ENCODE measurements at regions not wholly inside any gene's neighbourhood (a gene's known extent, or its start where the extent isn't known, plus 50 kb on each side); places are given as distances from the start of the nearest gene placed in this dataset.

DNA sequence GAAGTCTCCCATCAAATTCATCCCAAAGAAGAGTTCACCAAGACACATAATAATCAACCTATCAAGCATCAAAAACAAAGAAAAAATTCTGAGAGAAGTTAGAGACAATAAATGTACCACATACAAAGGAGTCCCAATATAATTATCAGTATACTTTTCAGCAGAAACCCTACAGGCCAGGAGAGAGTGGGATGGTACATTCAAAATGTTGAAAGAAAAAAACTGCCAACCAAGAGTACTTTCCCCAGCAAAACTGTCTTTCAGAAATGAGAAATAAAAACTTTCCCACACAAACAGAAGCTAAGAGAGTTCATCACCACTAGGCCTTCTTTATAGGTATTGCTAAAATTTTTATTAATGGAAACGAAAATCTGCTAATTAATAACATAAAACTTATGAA lies 164.4 kb upstream of the LNX1 start:
- peaks cover 3% of the 10 kb centered on the region; the same call in 1 of the 3 replicates for H3K9me3 Mint-ChIP-seq

More for the DNA sequence above, 164.4 kb upstream of the LNX1 start:
- Mint-ChIP-seq H3K36me3 (ENCODE audit: low read depth) (no peaks in the 10 kb centered on the region), H3K27ac (no peak overlapping the region), H3K27me3 (ENCODE audit: insufficient read depth, low read depth, poor library complexity) (no peaks in the 10 kb centered on the region), H3K4me3 (no peak overlapping the region), H3K4me1 (no peaks in the 10 kb centered on the region)
- no peak overlapping the region for H2AFZ ChIP-seq
- H3K4me3 ChIP-seq = no peak overlapping the region
- no peak overlapping the region for H3K4me2 ChIP-seq
- TF ChIP-seq POLR2AphosphoS5 (IDR thresholded peaks at IDR 0.05; ENCODE audit: low read depth) (no peak), ZNF331 (CRISPR knock-in tag; IDR thresholded peaks at IDR 0.05; ENCODE audit: low read depth) (no peak), EZH2 (IDR thresholded peaks at IDR 0.05; ENCODE audit: low read depth, unreplicated experiment) (no peak), STAT1 (IDR thresholded peaks at IDR 0.05; ENCODE audit: unreplicated experiment) (no peak), JUNB (IDR thresholded peaks at IDR 0.05; ENCODE audit: unreplicated experiment) (no peak), EZH2phosphoT487 (IDR thresholded peaks at IDR 0.05; ENCODE audit: unreplicated experiment) (no peak), CREB1 (CRISPR knock-in tag; IDR thresholded peaks at IDR 0.05; ENCODE audit: low read depth) (no peak), ZNF114 (CRISPR knock-in tag; IDR thresholded peaks at IDR 0.05) (no peak), NANOG (IDR thresholded peaks at IDR 0.05; ENCODE audit: borderline replicate concordance) (no peak)
- TF ChIP-seq, protein P1, sequence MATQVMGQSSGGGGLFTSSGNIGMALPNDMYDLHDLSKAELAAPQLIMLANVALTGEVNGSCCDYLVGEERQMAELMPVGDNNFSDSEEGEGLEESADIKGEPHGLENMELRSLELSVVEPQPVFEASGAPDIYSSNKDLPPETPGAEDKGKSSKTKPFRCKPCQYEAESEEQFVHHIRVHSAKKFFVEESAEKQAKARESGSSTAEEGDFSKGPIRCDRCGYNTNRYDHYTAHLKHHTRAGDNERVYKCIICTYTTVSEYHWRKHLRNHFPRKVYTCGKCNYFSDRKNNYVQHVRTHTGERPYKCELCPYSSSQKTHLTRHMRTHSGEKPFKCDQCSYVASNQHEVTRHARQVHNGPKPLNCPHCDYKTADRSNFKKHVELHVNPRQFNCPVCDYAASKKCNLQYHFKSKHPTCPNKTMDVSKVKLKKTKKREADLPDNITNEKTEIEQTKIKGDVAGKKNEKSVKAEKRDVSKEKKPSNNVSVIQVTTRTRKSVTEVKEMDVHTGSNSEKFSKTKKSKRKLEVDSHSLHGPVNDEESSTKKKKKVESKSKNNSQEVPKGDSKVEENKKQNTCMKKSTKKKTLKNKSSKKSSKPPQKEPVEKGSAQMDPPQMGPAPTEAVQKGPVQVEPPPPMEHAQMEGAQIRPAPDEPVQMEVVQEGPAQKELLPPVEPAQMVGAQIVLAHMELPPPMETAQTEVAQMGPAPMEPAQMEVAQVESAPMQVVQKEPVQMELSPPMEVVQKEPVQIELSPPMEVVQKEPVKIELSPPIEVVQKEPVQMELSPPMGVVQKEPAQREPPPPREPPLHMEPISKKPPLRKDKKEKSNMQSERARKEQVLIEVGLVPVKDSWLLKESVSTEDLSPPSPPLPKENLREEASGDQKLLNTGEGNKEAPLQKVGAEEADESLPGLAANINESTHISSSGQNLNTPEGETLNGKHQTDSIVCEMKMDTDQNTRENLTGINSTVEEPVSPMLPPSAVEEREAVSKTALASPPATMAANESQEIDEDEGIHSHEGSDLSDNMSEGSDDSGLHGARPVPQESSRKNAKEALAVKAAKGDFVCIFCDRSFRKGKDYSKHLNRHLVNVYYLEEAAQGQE (IDR thresholded peaks at IDR 0.05; ENCODE audit: unreplicated experiment) = no peak
- TF ChIP-seq, protein P2, sequence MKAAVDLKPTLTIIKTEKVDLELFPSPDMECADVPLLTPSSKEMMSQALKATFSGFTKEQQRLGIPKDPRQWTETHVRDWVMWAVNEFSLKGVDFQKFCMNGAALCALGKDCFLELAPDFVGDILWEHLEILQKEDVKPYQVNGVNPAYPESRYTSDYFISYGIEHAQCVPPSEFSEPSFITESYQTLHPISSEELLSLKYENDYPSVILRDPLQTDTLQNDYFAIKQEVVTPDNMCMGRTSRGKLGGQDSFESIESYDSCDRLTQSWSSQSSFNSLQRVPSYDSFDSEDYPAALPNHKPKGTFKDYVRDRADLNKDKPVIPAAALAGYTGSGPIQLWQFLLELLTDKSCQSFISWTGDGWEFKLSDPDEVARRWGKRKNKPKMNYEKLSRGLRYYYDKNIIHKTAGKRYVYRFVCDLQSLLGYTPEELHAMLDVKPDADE (IDR thresholded peaks at IDR 0.05) = no peak
- TF ChIP-seq, protein P3, sequence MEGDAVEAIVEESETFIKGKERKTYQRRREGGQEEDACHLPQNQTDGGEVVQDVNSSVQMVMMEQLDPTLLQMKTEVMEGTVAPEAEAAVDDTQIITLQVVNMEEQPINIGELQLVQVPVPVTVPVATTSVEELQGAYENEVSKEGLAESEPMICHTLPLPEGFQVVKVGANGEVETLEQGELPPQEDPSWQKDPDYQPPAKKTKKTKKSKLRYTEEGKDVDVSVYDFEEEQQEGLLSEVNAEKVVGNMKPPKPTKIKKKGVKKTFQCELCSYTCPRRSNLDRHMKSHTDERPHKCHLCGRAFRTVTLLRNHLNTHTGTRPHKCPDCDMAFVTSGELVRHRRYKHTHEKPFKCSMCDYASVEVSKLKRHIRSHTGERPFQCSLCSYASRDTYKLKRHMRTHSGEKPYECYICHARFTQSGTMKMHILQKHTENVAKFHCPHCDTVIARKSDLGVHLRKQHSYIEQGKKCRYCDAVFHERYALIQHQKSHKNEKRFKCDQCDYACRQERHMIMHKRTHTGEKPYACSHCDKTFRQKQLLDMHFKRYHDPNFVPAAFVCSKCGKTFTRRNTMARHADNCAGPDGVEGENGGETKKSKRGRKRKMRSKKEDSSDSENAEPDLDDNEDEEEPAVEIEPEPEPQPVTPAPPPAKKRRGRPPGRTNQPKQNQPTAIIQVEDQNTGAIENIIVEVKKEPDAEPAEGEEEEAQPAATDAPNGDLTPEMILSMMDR (conservative IDR thresholded peaks at IDR 0.05; ENCODE audit: low read depth in 2 of 2) = no peak
- H3K27me3 ChIP-seq (ENCODE audit: insufficient read depth) = no peaks in the 10 kb centered on the region
- no peaks in the 10 kb centered on the region for H3K4me1 ChIP-seq (ENCODE audit: insufficient read depth)
- H3K79me2 ChIP-seq (replicated peaks; ENCODE audit: insufficient read depth) = no peaks in the 10 kb centered on the region
- H3F3A ChIP-seq (replicated peaks; ENCODE audit: low read depth) = no peaks in the 10 kb centered on the region
- DNase-seq (ENCODE audit: low spot score) = no peak
- H3K9me2 ChIP-seq (ENCODE audit: insufficient read depth) = no peaks in the 10 kb centered on the region
- H3K27ac ChIP-seq (ENCODE audit: low read depth) = no peak overlapping the region
- no peaks in the 10 kb centered on the region for H3K36me3 ChIP-seq (ENCODE audit: insufficient read depth)
- no peak for ATAC-seq
- no peaks in the 10 kb centered on the region for H4K20me1 ChIP-seq (replicated peaks; ENCODE audit: insufficient read depth)

All from GM23338 (cell line).